Breast epithelium (tissue), 3 donors: ENCODE measurements at regions not wholly inside any gene's neighbourhood (a gene's known extent, or its start where the extent isn't known, plus 50 kb on each side); places are given as distances from the start of the nearest gene placed in this dataset.

Experiments used
- POLR2A ChIP-seq: fragments of 450-650 bp; IDR thresholded peaks from one replicate; pipeline ENCODE4 v1.6.1; 2016; ENCODE audit warnings: antibody characterized with exemption, mild to moderate bottlenecking, moderate library complexity
- POLR2AphosphoS5 ChIP-seq, 3 donors: sonication (generic); formaldehyde crosslinking; IDR thresholded peaks; one replicate each; pipeline ENCODE4 v1.6.1; 2017; ENCODE audit warnings: antibody characterized with exemption in 3 of 3
- TF ChIP-seq, protein P1 (sequence below), 3 donors: fragments of 450-650 bp; IDR thresholded peaks; one replicate each; pipeline ENCODE4 v1.5.1; 2016 to 2017; ENCODE audit warnings: antibody characterized with exemption in 3 of 3, mild to moderate bottlenecking in 3 of 3, moderate library complexity in 3 of 3

GRCh38 chr5:176167800-176168199, 70.4 kb upstream of the SIMC1 start:
- TF ChIP-seq POLR2AphosphoS5 (IDR thresholded peaks at IDR 0.05) = no peak
- TF ChIP-seq, protein P1, sequence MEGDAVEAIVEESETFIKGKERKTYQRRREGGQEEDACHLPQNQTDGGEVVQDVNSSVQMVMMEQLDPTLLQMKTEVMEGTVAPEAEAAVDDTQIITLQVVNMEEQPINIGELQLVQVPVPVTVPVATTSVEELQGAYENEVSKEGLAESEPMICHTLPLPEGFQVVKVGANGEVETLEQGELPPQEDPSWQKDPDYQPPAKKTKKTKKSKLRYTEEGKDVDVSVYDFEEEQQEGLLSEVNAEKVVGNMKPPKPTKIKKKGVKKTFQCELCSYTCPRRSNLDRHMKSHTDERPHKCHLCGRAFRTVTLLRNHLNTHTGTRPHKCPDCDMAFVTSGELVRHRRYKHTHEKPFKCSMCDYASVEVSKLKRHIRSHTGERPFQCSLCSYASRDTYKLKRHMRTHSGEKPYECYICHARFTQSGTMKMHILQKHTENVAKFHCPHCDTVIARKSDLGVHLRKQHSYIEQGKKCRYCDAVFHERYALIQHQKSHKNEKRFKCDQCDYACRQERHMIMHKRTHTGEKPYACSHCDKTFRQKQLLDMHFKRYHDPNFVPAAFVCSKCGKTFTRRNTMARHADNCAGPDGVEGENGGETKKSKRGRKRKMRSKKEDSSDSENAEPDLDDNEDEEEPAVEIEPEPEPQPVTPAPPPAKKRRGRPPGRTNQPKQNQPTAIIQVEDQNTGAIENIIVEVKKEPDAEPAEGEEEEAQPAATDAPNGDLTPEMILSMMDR (IDR thresholded peaks at IDR 0.05) = no peak
- TF ChIP-seq POLR2A = no peak
